Rectal smooth muscle tissue (tissue), 1 donor: ENCODE measurements at regions not wholly inside any gene's neighbourhood (a gene's known extent, or its start where the extent isn't known, plus 50 kb on each side); places are given as distances from the start of the nearest gene placed in this dataset.

Experiments
- H3K27ac ChIP-seq: one replicate; pipeline ENCODE4 v1.7.0; 2013; ENCODE audit warnings: low read depth, low read length, inconsistent platforms
- H3K27me3 ChIP-seq: one replicate; pipeline ENCODE4 v1.7.0; 2013; ENCODE audit warnings: low read length; ENCODE audit not compliant: control insufficient read depth, insufficient read depth
- H3K36me3 ChIP-seq: one replicate; pipeline ENCODE4 v1.7.0; 2013; ENCODE audit warnings: low read length; ENCODE audit not compliant: control insufficient read depth, insufficient read depth
- H3K4me1 ChIP-seq: one replicate; pipeline ENCODE4 v1.7.0; 2013; ENCODE audit warnings: low read length; ENCODE audit not compliant: control insufficient read depth, insufficient read depth
- H3K4me3 ChIP-seq: one replicate; pipeline ENCODE4 v1.7.0; 2013; ENCODE audit warnings: low read length
- H3K9ac ChIP-seq: one replicate; pipeline ENCODE4 v1.7.0; 2013; ENCODE audit warnings: low read length

DNA sequence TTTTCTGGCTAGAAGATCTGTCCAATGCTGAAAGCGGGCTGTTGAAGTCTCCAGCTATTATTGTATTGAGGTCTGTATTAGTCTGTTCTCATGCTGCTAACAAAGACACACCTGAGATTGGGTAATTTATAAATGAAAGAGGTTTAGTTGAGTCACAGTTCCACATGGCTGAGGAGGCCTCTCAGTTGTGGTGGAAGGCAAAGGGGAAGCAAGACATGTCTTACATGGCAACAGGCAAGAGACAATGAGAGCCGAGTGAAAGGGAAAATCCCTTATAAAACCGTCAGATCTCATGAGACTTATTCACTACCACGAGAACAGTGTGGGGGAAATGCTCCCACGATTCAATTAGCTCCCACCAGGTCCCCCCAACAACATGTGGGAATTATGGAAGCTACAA lies 980.4 kb downstream of the SLITRK5 start:
- Histone ChIP-seq H3K27me3 (no peaks in the 10 kb centered on the region), H3K27ac (no peak overlapping the region), H3K4me1 (no peaks in the 10 kb centered on the region), H3K4me3 (no peak overlapping the region), H3K9ac (no peak overlapping the region), H3K36me3 (no peaks in the 10 kb centered on the region)

DNA sequence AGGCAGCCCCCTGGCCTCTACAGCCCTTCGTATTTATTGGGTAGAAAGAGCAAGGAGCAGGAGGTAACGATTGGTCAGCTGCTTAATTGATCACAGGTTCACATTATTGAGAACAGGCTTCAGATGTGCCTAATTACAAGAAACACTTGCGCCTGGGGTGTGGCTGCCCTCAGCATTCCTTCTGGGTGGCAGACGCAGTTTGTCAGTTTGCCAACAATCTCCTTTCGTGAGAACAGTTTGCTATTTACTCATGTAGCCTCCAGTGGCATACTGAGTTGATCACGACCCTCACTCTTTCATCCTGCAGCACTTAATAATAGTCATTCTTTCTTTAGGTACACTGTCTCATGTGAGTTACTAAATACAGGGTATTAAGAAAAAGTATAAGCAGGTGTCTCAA lies 985.6 kb downstream of the SLITRK5 start:
- no peak overlapping the region for H3K4me3 ChIP-seq
- H3K4me1 ChIP-seq = no peaks in the 10 kb centered on the region
- H3K36me3 ChIP-seq = no peaks in the 10 kb centered on the region
- H3K27me3 ChIP-seq = no peaks in the 10 kb centered on the region
- no peak overlapping the region for H3K27ac ChIP-seq
- H3K9ac ChIP-seq = no peak overlapping the region

DNA sequence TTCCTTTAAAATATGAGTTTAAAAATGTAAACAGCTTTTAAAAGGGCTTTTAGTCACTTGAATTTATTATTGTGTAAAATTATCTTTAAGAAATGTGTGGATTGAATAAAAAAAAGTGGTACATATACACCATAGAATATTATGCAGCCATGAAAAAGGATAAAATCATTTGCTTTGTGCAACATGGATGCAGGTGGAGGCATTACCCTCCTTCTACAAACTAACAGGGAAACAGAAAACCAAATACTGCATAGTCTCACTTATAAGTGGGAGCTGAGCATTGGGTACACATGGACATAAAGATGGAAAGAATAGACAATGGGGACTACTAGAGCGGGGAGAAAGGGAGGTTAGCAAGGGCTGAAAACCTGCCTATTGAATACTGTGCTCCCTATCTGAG lies 999.3 kb downstream of the SLITRK5 start:
- H3K4me1 ChIP-seq = no peaks in the 10 kb centered on the region
- no peaks in the 10 kb centered on the region for H3K36me3 ChIP-seq
- H3K27me3 ChIP-seq = no peaks in the 10 kb centered on the region
- no peak overlapping the region for H3K27ac ChIP-seq
- no peak overlapping the region for H3K4me3 ChIP-seq
- H3K9ac ChIP-seq = no peak overlapping the region

DNA sequence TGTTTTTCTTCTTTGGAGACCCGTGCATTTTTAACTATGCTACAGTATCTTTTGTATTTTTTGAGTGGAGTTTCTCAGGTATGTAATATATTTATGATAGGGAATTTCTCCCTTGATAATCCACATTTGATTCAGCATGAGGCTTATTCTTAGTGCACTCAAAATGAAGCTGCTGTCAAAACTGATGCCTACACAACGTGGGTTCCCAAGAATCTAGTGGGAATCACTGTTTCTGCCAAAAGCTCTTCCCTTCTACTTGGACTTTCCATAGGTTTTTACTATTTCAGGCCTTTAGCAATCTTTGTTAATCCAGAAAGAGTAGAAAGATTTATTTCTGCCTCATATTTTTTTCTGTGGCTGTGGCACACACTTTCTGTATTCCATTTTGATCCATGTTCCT lies 1003.7 kb downstream of the SLITRK5 start:
- H3K4me3 ChIP-seq = no peak overlapping the region
- no peaks in the 10 kb centered on the region for H3K27me3 ChIP-seq
- no peak overlapping the region for H3K27ac ChIP-seq
- H3K4me1 ChIP-seq = no peaks in the 10 kb centered on the region
- no peak overlapping the region for H3K9ac ChIP-seq
- no peaks in the 10 kb centered on the region for H3K36me3 ChIP-seq

DNA sequence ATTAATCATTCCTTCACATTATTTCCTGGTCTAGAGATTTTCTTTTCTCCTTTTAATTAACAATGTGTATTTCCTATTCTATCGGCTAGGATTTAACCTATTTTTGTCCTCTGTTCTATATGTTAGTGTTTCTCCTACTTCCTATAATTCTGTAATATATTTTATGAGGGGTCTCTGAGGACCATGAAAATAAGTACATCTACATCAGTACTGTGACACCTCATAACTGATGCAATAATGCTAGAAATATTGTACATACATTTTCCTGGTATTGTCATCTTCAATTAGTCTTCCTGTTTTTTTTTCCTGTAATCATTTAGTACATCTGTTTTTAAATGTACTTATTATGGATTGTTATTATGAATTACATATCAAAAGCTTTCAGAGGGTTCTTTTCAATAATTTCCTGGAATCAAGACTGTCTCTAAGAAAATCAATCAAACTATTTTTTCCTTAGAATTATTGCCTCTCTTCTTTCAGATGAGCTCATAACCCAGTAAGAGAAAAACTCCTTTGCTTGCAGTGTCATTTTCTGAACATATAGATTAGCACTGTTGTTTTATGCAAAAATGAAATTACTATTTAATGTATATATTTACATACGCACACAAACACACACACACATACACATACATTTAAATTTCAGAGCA lies 1004.3 kb downstream of the SLITRK5 start:
- Histone ChIP-seq H3K9ac (no peak overlapping the region), H3K27ac (no peak overlapping the region)

DNA sequence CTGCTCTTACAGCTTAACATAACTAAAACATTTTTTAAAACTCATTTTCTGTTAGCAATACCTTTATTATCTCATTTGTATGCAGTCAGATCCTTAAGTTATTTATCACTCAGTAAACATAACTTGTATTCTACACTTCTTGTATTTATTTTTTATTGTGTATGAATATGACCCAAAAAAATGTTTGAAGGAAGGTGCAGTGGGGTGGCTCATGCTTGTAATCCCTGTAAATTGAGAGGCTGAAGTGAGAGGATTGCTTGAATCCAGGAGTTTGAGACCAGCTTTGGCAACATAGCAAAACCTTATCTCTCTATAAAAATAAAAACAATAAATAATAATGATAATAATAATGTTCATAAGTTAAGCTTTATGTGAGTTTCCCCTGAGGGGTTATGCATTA lies 1004.8 kb downstream of the SLITRK5 start:
- Histone ChIP-seq H3K4me3 (no peak overlapping the region), H3K27ac (no peak overlapping the region), H3K27me3 (no peaks in the 10 kb centered on the region), H3K36me3 (no peaks in the 10 kb centered on the region), H3K9ac (no peak overlapping the region), H3K4me1 (no peaks in the 10 kb centered on the region)

More for the DNA sequence above, 1004.3 kb downstream of the SLITRK5 start:
- Histone ChIP-seq H3K27me3 (no peaks in the 10 kb centered on the region), H3K4me3 (no peak overlapping the region), H3K36me3 (no peaks in the 10 kb centered on the region), H3K4me1 (no peaks in the 10 kb centered on the region)

DNA sequence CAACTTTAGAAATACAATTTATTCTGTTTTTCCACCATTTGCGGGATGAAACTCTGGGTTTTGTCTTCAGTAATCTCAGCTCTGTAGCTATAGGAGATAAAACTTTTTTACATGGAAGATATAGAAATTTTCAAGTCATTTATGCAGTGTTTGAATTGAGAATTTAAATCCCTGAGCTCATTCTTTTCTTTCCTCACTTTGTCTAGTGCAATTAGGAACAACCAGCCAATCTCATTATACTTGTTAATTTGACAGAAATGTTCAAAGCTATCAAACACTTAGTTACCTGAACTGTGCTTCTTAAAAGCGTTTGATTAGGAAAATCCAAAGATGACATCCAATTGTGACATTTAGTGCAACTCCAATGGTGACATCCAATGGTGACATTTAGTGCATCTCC lies 1014.3 kb downstream of the SLITRK5 start:
- no peaks in the 10 kb centered on the region for H3K27me3 ChIP-seq

DNA sequence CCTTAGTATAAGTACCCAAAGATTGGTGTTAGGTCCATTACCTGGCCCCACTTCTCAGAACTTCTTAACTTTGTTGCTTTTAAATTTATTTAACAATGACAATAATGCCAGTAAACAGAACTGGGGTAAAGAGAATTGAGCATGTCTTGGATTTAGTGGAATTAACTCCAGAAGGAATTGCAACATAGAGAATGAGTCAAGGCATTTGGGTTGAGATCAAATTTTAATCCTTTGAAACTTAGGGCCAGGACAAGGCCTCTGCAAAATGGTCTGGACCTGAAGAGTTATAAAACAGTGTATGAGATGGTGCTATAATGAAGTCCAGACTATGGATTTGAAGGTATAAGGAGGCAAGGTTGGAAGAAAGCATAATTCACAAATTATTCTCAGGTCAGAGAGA lies 1030.4 kb downstream of the SLITRK5 start:
- no peaks in the 10 kb centered on the region for H3K36me3 ChIP-seq
- no peak overlapping the region for H3K27ac ChIP-seq
- H3K4me1 ChIP-seq = no peaks in the 10 kb centered on the region
- H3K4me3 ChIP-seq = no peak overlapping the region
- no peaks in the 10 kb centered on the region for H3K27me3 ChIP-seq
- H3K9ac ChIP-seq = no peak overlapping the region

More for the DNA sequence above, 1014.3 kb downstream of the SLITRK5 start:
- H3K36me3 ChIP-seq = no peaks in the 10 kb centered on the region
- no peaks in the 10 kb centered on the region for H3K4me1 ChIP-seq
- H3K4me3 ChIP-seq = no peak overlapping the region
- no peak overlapping the region for H3K9ac ChIP-seq
- no peak overlapping the region for H3K27ac ChIP-seq

DNA sequence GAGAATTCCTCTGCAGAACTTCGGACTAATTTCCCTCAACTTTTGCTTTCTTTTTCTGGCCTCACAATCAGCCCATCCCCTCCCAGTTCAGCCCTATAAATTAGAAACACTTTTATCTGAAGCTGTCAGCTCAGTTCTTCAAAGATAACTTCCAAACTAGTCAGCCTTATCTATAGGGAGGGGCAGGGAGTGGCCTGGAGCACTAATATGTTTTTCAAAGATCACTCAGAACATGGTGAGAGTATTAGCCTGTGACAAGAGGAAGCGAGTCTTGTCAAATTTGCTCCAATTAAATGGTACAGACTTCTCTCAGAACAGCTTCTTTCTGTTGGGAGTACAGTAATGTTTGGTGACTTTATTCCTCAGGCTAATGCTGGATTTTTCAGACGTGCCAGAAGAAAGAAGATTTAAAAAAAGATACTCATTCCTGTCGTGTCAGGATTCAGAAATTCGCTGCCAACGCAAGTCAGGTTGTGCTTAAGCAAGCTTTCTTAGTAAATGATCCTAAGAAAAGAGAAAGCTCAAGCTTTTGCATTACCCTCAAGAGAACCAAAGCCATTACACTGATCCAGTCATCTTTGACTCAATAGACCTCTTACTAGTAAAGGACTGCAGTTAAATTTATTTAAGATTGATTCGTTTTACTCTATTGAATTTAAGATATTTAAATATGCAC lies 1033.6 kb downstream of the SLITRK5 start:
- Histone ChIP-seq H3K4me1 (no peaks in the 10 kb centered on the region), H3K27ac (no peak overlapping the region), H3K27me3 (no peaks in the 10 kb centered on the region), H3K4me3 (no peak overlapping the region), H3K9ac (no peak overlapping the region), H3K36me3 (no peaks in the 10 kb centered on the region)

DNA sequence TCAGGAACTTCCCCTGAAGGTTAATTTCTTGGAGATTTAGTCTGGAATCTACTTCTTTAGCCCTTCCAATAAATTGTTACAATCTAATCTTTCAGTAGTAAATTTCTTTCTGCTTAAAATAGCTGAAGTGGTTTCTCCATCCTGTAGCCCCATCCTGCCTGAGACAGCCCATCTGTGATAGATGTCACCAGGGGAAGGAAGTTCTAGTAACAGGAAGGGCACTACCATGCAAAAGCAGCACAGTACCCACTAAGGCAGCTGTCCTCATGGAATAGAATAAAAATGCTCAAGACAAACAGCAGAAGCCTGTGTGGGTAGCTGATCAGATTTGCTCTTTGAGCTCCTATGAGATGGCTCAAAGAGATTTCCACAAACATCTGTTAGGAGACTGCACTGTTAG lies 1036.5 kb downstream of the SLITRK5 start:
- Histone ChIP-seq H3K27ac (no peak overlapping the region), H3K9ac (no peak overlapping the region), H3K36me3 (no peaks in the 10 kb centered on the region), H3K4me3 (no peak overlapping the region), H3K27me3 (no peaks in the 10 kb centered on the region), H3K4me1 (no peaks in the 10 kb centered on the region)

DNA sequence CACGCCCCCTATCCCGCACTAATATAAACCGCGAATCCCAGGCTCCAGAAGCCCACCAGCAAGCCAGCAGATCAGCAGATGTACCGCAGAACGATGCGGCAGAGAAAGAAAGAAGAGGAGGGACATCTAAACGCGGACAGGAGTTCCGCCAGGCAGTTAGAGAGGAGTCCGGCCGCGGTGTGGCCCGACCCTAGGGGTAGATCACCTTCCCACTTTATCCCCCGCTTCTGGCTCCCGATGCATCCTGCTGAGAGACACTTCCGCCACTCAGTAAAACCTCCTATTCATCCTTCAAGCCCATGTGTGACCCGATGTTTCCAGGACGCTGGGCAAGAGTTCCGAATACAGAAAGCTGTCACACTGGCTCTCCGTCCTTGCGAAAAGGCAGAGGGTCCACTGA lies 1046.8 kb downstream of the SLITRK5 start:
- no peaks in the 10 kb centered on the region for H3K36me3 ChIP-seq
- no peak overlapping the region for H3K27ac ChIP-seq
- no peaks in the 10 kb centered on the region for H3K4me1 ChIP-seq
- H3K27me3 ChIP-seq = no peaks in the 10 kb centered on the region
- no peak overlapping the region for H3K4me3 ChIP-seq
- no peak overlapping the region for H3K9ac ChIP-seq

DNA sequence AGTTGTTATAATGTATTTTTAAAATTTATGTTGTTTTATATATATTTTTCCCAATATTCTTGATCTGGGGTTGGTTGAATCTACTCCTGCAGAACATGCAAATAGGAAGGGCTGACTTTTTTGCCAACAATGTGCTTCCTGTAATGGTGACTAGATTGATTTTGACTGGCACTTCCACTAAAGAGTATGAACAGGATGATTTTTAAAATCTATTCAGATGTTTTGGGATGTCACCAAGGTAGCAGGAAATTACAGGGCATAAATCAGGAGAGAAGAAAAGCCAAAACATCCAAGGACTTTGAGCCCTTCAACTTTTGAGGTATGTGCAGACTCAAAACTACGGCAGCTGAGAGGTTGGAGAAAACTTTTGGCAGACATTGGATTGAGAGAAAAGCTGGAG lies 1047.6 kb downstream of the SLITRK5 start:
- H3K4me3 ChIP-seq = no peak overlapping the region
- no peak overlapping the region for H3K27ac ChIP-seq
- no peaks in the 10 kb centered on the region for H3K36me3 ChIP-seq
- H3K9ac ChIP-seq = no peak overlapping the region
- H3K4me1 ChIP-seq = no peaks in the 10 kb centered on the region
- no peaks in the 10 kb centered on the region for H3K27me3 ChIP-seq

DNA sequence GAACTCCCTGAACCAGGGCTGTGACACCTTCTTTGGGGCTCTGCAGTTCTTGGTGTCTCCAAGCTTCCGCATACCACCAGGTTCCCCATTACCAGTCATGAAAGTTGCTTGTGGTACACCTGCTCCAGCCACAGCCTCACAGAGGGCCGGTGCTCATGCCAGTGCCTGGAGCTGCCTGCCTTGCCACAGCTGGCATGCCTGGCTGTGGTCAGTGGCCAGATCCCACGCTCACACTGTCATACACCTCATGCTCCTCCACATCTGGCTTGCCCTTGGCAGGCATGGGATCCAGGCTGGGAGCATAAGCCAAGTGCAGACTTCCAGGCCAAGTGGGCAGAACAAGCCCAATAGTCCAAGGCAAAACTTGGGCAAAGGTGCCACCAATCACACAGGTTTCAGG lies 1054.9 kb downstream of the SLITRK5 start:
- Histone ChIP-seq H3K4me3 (no peak overlapping the region), H3K27ac (no peak overlapping the region)

More for the DNA sequence above, 1054.9 kb downstream of the SLITRK5 start:
- H3K27me3 ChIP-seq = no peaks in the 10 kb centered on the region
- H3K4me1 ChIP-seq = no peaks in the 10 kb centered on the region
- H3K9ac ChIP-seq = no peak overlapping the region
- H3K36me3 ChIP-seq = no peaks in the 10 kb centered on the region
